Activated CD4-positive, alpha-beta T cell treated with anti-CD3 and anti-CD28 coated beads, Interleukin-2, Interleukin-4, amounts not matched to agents 100 ng/mL and 50 ng/mL, durations not matched to agents 16 hours and 8 hours (primary cell): ENCODE measurements at regions not wholly inside any gene's neighbourhood (a gene's known extent, or its start where the extent isn't known, plus 50 kb on each side); places are given as distances from the start of the nearest gene placed in this dataset.
"Not testable (repeated sequence)": the region's sequence is repeated elsewhere in the genome, so short reads cannot be mapped to it uniquely, and the experiment has no call there.

Source experiments
- DNase-seq: peaks from one replicate; pipeline ENCODE4 v3.0.0-alpha.2; 2020; ENCODE audit warnings: low spot score

DNA sequence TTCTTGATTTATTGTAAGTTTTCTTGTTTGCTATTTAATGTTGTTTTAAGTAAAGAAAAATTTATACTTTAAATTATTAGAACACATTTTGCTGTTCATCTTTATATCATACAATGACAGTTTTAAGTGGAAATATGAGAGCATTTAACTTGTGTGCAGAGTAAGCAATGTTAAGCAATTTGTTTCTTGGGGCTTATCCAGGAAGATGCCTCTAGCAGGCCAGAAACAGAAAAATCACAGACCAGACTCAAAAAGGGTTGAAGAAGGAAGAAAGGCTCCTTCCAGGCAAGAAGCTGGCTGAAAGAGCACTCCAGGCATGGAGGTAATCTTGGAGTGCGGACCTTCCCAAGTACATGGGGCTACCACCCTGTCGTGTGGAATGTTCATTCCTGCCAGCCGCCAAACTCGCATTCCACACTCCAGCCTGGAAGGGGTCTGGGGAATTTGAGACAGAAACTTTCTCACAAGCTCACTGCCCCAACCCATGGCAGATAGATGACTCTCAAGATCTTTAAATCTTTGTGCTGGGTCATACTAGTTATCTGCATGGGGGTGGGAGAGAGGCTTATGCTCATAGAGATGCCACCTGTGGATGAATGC lies 1521.3 kb upstream of the AGA start:
- DNase-seq = no peak

DNA sequence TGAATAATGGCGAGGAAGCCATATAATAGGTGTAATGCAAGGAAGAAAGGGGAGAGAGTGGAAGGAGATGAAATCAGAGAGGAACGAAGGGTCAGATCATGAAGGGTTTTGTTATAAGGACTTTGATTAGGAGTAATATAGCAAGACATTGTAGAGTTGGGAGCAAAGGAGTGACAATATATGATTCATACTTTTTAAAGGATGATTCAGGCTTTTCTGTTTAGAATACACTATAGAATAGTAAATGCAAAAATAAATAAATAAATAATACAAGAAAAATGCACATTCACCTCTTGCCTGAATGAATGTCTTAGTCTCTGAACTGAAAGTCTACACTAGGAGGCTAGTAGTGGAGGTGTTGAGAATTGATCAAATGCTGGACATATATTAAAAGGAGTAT lies 1524.4 kb upstream of the AGA start:
- no peak for DNase-seq

DNA sequence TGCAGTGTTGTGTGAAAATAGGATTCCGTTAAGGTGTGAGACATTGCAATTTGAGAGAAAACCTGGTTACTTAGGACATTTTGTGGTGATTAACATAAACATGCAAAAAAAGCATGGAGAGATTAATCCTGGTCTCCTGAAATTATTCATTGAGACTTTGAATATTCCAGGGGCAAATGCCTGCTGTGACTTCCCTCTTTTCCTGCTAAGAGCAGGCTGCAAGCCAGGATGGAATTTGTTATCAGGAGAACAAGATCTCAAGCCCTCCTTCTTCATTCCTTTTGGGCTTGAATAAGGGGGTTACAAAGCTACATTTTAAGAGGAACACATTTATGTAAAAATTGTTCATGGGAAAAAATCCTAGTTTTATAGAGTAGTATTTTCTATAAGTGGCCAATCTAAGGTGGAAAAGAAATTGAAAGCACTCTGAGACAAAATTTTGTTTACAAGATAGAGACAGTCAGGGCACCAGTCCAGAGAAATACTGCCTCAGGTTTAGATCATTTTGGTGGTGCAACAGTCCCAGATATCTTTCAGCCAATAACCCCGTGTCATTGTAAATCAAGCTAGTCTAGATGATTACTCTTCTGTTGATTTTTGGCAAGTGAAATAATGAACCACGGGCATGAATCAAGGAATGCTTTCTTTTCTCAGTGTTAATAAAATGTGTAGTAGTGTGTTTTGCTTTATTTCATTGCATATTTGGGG lies 1528.3 kb upstream of the AGA start:
- no peak for DNase-seq

DNA sequence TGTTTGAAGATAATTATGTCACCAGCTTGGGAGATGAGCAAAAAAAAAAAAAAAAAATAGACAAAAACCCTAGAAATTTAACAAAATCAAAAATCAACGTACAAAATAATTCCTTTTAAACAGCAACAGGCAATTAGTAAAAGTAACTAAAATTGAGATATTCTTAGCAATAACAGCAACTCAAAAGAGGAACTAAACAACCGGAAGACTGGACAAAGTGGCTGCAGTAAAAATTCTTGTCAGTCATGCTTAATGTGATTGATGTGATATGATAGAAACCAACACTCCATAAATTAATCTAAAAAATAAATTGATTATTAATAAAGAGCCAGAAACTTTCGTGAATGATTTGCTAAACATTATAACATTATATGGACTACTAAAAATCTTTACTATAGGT lies 1534.6 kb upstream of the AGA start:
- no peak for DNase-seq

DNA sequence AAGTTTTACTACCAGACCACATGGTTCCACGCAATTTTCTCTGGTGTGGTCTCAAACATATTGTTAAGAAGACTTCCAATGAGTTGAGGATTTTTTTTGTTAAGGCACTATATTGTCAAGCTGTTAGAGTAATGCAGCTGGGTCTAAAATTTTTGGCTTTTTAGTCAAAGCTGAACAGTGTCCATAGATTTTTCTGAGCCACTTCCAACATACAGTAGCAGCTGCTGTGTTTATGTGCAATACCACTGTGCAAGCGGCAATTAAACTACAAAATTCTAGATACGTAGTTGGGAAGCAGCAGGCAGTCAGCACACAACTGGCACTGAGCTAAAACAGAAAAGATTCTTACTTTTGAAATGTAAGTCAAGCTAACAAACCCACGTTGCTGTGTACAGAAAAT lies 1551.1 kb upstream of the AGA start:
- no peak for DNase-seq

DNA sequence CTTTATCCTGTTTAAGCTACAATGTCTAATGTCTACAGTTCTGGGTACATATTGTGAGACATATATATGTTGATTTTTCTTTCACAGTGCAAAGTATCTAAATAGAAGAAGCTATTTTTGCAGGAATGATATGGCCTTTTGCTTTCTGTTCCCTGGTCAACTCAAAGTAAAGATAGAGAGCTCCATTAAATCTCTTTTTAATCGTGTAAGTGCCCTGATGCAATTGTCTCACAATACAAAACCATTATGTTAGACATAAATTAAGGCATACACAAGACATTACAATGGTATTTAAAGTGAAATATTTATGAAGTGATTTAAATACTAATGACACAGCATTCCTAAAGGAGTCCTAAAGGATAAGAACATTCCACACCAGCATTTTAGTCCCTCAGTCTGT lies 1559.7 kb upstream of the AGA start:
- no peak for DNase-seq

DNA sequence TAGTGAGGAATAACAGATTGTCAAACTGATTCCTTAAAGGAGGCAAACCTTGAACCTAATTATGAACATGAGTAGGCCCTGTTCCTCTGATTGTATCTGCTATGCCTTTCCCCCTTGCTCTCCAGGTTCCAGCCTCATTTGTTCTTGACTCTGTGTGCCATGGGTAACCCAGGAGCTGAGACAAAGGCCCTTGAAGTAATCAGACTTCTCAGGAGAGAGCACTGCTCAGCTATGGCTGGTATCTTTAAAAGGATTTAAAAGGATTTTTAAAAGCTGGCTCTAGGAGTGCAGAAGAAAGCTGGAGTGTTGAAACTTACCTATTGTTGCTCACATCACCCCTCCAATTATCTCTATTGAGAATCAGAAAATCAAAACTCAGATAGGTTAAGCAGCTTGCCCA lies 1565.5 kb upstream of the AGA start:
- DNase-seq = no peak

DNA sequence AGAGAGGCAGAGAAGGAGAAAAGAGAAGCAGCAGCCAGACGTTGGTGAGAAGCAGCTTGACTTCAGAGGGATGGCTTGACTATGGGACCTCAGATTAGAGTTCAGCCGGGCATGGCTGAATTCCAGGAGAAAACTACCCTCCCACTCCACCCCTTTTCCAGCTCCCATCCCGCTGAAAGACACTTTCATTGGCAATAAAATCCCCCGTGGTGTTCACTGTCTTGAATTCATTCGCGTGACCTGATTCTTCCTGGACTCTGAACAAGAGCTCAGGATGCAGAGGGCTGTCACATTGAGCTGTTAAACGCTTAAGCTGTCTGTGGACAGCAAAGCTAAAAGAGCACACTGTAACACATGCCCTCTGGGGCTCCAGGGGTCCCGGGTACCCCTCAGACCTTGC lies 1575.3 kb upstream of the AGA start:
- DNase-seq = no peak

DNA sequence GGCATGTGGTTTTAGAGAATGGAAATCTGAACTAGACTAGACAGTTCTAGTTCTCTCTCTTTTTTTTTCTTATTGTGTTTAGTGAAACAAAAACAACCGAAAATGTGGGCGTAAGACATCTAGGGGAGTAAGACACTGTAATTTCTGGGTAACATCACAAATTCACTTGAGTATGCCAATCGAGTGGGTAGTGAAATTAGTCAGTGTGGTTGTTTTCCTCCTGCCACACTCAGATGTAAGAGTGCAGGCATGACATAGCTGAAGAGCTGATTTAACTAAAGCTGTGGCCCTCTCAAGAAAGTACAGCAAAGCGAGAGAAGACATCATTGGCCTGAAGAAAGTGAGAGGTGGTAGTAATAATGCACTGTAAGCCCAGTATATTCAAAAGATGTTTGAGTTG lies 1585.3 kb upstream of the AGA start:
- no peak for DNase-seq

DNA sequence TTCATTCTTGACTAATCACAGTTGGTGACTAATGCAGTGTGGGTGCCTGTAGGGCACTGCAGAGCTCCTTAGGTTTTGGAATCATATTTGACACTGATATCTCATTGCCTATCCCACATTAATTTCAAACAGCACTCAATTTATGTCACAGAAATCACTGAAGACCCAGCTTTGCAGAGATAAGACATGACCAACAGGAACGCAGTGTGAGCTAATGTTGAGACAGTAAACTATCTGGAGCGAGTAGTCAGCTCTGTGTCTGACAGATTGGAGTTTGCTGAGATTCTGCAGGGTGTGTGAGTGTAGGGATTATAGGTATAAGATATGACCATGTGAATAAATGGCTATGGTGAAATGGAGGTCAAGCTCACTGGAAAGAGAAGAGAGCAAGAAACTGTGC lies 1586.1 kb upstream of the AGA start:
- no peak for DNase-seq

DNA sequence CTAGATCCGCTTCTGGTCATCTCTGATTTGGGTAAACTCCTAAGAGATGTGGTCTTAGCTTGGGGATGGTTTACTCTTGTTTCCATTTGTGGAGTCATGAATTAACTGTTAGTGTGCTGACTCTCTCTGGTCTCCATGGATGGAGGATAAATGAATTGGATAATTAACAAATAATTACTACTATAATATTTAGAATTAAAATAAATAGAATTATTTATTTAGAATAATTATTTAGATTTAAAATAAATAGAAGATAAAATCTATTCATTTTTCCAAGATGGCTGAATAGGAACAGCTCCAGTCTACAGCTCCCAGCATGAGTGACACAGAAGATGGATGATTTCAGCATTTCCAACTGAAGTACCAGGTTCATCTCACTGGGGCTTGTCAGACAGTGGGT lies 1587.4 kb upstream of the AGA start:
- no peak for DNase-seq

DNA sequence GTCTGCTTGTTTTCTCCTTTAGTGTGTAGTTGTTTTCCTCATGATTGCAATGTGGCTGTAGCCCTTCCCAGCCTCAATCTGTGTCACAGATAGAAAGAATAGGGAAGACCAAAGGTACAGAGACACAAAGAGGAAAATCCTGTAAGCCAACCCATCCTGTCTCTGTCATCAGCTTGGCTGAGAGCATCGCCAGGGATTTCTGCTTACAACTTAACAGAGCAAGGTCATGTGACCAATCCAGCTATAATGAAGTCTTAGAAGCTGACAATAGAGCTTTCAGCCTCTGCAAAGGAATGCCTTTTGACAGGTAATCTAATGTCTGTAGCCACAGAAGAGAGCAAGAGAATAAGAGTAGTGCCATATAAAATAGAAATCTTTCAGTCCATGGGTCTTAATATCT lies 1598.0 kb upstream of the AGA start:
- DNase-seq = no peak

DNA sequence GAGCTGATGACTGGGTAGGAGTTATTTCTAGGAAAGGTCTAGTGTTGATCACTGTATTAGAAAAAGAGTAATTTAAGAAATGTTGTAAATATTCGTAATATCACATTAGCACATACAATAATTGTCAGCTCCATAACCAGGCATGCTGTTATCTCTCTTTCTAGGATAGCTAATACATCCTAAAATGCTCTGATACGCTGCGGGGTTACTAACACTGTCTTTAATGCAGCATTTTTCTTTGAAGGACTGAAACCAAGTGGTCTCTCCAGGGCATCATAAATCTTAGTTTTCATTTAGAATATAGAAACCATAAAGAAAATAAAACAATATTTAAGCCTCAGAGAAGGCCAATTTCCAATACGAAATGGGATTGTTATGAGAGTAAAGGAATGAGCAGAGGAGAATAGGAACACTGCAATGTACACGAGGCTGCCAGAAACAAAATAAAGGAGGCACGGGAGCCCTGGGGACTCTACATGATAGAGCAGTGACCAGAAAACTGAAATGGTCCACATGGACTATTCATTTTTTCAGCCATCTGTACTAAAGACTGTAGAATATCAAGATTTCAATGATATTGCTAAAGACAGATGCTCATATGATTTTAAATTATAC lies 1606.7 kb upstream of the AGA start:
- no peak for DNase-seq

DNA sequence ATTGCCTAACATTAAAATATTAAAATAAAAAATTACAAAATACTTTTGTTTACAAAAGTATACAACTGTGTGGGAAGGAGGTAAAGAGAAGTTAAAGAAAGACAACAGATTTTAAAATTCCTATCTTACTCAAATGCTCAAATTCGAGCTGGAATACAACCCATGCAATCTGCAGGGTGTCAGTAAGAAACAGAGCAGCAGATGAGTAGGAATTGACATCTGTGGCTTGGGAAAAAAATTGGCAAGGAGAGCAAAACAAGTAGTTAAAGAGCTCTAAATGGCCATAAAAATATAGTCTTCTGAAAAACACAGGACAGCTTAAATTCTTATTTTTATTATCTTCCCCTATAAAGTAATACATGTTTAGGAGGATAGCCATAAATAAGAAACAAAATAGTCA lies 1609.0 kb upstream of the AGA start:
- no peak for DNase-seq

DNA sequence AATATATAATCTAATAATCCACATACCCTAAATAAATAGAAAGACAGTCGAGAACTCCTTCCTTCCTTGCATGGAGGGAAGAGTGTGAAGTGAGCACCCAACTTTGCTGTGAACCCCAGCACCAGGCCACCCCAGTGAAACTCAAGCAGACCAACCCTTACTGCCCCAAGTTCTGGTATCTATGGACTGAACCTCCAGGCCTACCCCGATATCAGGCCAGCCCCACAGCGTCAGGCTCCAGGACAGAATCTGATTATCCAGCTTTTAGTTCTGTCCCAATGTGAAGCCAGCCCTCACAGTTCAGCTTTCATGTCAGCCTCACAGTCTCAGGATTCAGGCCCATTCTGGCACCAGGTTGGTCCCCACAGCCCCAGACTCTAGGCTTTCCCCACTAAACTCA lies 1617.2 kb upstream of the AGA start:
- no peak for DNase-seq

DNA sequence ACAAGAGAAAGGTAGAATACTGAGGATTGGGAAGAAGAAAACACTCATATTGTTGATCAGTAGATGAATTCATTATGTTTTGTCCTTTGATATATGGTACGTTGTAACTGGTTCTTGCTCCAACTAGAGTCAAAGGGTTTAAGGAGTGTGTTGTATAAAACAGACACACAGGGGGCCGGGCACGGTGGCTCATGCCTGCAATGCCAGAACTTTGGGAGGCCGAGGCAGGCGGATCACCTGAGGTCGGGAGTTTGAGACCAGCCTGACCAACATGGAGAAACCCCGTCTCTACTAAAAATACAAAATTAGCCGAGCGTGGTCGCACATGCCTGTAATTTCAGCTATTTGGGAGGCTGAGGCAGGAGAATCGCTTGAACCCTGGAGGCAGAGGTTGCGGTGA lies 1624.0 kb upstream of the AGA start:
- not testable (repeated sequence) for DNase-seq

DNA sequence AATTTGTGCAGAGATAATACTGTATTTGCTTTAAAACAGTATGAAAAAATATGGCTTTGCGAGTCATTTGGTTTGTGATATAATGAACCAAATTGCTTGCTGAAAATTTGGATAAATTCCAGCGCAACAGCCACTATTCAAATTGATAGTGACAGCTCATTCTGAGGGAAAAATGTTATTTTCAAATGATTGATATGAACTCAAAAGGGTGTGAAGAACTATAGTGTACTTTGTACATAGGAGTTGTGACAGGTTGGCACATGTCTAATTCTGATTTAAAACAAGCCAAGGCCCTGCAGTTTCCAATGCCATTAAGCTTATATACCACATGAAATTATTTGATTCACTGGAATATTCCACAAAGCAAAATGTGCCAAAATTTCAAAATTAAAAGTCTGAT lies 1628.9 kb upstream of the AGA start:
- no peak for DNase-seq

DNA sequence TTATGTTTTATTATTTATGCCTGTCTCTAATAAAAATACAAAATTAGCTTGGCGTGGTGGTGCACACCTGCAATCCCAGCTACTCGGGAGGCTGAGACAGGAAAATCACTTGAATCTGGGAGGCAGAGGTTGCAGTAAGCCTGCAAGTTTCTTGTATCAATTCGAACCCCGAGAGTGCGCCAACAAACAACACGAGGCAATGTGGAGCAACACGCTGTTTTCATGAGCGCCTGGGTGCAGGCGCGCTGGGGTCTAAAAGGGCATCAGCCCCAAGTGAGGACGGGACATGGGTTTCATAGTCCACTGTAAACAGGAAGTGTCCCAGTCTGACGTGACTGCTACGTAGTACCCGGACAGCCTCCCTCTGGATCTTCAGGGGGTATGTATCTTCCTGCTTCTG lies 1634.6 kb upstream of the AGA start:
- no peak for DNase-seq

DNA sequence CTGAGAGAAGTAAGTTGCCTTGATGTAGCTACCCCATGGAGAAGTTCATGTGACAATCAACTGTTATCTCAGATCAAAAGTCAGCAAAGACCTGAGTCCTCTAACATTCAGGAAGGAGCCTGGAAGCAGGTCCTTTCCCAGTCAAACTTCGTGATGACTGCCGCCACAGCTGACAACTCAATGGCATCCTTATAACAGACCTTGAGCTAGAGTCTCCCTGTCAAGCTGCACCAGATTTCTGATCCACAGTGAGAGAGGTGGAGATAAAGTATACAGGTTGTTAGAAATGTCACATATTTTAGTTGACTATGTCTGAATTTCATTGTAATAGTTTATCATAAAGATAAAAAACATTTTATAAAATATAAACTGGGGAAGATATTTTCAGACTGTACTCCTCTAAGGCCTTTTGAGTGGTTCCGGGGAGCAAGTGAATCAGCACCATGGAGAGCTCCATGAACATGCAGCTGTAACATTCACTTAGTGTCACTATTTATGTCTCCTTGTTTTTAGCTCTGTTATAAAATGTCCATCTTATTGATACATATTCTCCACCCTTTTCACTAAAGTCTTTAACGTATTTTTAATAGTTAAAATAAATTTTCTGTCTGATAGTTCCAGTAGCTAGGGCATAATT lies 1653.5 kb upstream of the AGA start:
- no peak for DNase-seq

DNA sequence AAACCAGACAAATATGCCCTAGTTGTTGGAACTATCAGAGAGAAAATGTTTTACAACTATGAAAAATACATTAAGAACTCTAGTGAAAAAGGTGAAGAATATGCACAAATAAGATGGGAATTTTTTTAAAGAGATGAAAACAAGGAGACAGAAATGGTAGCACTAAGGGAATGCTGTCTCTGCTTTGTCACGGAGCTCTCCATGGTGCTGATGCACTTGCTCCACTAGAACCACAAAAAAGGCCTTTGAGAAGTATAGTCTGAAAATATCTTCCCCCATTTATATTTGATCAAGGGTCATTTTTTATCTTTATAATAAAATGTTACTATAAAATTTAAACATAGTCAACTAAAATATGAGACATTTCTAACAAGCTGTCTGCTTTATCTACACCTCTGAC lies 1655.5 kb upstream of the AGA start:
- DNase-seq = no peak

DNA sequence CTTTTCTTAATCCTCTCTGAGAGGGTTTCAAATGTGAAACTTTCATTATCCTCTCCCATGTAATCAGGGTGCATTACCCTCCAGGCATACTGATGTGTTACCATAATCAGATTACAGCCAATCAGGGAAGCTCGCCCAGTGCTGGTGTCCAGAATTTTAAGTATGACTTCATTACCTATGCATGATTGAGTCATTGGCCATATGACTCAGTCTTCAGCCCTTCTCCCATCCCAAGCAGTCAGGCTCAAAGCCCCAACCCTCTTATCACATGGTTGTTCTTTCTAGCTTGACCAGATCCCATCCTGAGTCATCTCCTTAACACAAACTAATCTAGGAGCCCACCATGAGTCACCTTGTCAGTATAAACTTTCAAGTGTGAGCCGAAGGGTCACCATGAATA lies 1668.1 kb upstream of the AGA start:
- no peak for DNase-seq

DNA sequence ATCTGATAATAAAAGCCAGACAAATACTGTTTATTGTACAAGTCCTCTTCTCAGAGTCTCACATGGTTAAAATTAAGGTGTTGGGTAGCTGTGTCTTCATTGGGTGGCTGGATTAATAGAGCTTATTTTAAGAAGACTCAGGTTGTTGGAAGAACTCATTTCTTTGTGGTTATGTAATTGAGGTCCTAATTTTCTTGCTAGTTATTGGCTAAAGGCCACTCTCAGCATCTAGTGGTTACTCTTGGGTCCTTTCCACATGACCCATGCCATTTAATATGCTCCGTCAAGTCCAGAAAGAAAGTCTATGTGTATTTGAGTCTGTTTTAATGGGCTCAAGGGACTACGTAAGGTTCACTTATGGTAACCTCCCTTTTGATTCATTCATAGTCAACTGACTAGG lies 1668.6 kb upstream of the AGA start:
- no peak for DNase-seq

DNA sequence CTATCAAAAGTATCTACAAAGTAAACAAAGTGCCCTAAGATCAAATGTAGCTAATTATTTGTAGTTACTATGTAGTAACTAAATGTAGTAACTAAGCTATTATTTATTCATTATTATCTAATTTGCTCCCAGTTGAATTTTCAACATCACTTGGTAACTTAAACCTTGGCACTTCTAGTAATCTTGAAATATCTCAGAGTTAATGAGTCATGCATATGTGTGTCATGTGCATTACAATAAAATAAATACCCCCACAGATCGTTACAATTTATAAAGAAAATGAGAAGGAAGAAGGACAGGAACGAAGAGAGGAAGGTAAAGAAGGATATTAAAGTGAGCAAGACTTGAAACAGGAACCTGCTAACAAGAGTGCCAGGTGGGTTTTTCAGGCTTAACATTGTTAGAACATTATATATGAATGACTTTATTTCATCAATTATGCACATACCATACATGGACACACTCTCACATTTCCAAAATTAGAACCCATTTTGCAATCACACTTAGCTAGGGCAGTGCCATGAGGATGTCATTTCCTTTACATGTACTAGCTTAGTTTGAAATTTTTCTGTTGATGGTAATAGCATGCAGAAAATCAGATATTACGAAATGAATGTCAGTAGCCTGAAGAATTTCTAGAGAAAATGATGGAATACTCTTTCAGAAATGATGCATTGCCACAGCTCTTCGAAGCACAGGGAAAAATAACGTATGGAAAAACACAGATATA lies 1670.4 kb upstream of the AGA start:
- no peak for DNase-seq
